ENCODE measurements at regions not wholly inside any gene's neighbourhood (a gene's known extent, or its start where the extent isn't known, plus 50 kb on each side); places are given as distances from the start of the nearest gene placed in this dataset.

DNA sequence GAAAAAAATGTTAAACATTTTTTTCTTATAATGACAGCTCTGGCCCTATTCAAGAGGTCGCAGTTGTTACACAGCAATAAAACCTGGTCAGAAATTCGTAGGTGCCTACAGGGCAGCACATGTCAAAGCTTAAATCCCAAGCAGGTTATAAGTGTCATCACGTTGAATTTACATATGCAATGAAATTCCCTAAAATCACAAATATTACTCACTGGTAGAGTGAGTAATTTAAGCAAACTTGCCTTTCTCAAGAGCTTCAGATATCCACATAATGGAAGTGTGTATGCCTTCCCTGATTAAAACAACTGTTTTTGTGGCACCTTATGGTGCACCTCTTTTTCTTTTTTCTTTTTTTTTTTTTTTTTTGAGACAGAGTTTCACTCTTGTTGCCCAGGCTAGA is 90.7 kb upstream of the FNDC3B start:
- ChIA-PET POLR2A (ENCODE audit: low non-redundant PET) (no interaction called here), CTCF (no interaction called here)
- H3K27ac ChIP-seq: no peak overlapping the region
- TF ChIP-seq, protein P1, sequence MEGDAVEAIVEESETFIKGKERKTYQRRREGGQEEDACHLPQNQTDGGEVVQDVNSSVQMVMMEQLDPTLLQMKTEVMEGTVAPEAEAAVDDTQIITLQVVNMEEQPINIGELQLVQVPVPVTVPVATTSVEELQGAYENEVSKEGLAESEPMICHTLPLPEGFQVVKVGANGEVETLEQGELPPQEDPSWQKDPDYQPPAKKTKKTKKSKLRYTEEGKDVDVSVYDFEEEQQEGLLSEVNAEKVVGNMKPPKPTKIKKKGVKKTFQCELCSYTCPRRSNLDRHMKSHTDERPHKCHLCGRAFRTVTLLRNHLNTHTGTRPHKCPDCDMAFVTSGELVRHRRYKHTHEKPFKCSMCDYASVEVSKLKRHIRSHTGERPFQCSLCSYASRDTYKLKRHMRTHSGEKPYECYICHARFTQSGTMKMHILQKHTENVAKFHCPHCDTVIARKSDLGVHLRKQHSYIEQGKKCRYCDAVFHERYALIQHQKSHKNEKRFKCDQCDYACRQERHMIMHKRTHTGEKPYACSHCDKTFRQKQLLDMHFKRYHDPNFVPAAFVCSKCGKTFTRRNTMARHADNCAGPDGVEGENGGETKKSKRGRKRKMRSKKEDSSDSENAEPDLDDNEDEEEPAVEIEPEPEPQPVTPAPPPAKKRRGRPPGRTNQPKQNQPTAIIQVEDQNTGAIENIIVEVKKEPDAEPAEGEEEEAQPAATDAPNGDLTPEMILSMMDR (conservative IDR thresholded peaks at IDR 0.05; ENCODE audit: low read depth): no peak
- DNase-seq (ENCODE audit: low spot score): no peak

DNA sequence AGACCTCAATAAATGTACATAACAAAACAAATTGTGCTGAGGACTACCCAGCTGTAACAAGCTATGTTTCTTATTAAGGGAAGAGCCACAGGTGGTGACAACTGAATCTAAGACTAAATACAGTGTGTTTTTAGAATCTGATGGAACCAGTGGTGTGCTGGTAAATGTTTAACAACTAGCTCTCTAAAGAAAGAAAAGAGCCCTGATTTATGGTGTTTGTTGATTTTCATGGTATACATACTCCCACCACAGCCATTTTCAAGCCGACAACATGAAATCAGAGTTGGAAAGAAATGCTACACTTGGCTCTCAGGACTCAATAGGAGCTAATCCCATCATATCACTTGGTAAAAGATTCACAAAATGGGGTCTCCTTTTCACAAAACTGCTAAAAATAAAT is 89.8 kb upstream of the FNDC3B start:
- DNase-seq (ENCODE audit: low spot score): no peak
- ChIA-PET CTCF (no interaction called here), POLR2A (ENCODE audit: low non-redundant PET) (no interaction called here)
- TF ChIP-seq, protein P1 (conservative IDR thresholded peaks at IDR 0.05; ENCODE audit: low read depth): no peak
- H3K27ac ChIP-seq: no peak overlapping the region

DNA sequence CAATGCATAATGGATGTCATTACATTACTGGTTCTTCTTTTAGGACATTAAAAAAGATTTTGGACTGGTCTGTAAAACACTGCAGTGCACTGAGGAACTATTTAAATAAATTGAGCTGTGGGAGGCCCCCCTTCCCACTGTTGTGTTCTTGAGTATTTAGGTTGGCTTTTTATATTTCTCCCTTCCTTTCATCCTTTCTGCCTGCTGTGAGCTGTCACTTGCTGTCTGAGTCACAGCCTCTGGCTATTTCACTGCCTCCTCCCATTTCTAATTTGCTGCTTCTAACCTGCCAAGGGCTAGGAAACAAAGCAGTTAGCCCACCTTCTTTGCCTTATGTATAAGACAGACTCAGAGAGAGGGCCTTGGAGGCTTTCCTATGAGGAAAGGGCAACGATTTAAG is 89.0 kb upstream of the FNDC3B start:
- POLR2A ChIA-PET (ENCODE audit: low non-redundant PET): no interaction called here
- DNase-seq (ENCODE audit: low spot score): peak; percentile 43

DNA sequence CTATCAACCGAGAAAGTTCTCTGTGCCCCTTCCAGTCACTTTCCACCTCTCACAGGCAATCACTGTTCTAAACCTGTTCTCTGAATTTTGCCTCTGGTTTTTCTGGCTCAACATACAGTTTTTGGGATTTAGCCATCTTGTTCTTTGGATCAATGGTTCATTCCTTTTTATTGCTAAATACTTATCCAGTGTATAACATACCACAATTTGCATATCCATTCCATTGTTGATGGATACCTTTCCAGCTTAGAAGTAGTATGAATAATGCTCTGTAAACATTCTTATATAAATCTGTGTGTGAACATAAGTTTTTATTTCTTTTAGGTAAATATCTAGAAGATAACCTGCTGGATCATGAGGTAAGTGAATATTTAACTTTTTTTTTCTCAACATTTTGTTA is 87.8 kb upstream of the FNDC3B start:
- POLR2A ChIA-PET (ENCODE audit: low non-redundant PET): no interaction called here
- CTCF ChIA-PET: no interaction called here
- DNase-seq (ENCODE audit: low spot score): no peak
- TF ChIP-seq, protein P1 (conservative IDR thresholded peaks at IDR 0.05; ENCODE audit: low read depth): no peak
- H3K27ac ChIP-seq: no peak overlapping the region

More for the DNA sequence above, 89.0 kb upstream of the FNDC3B start:
- no peak overlapping the region for H3K27ac ChIP-seq
- TF ChIP-seq, protein P1 (conservative IDR thresholded peaks at IDR 0.05; ENCODE audit: low read depth): no peak
- CTCF ChIA-PET: no interaction called here

DNA sequence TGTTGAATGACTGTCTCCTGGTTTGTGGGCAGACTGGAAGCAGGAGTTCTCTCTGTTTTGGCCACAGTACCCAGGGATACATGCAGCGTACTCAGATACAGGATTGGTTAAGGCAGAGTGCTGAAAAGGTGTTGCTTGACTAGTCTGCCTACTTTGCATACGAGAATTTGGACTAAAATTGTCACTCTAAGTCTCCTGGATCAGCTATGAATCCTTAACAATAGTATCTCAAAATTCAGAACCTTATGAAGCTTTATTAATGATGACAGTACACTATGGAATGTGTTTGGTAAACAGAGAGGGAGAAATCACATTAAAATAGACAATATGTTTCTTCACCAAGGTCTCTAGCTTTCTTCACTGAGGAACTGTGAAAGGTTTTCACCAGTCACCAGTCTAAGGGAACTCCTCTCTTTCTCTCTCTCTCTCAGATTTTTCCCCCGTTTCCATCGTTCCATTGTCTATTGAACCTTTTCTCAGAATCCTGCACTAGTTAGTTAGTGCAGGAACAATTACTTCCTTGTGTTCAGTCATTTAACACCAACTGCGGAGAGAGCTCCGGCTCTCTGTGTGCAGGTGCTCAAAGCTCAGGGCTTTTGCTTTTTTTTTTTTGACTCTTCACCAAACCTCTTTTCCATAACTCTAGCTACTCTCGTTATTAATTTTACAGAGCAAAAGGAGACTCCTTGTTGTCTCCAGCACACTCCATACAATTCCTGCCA is 85.9 kb upstream of the FNDC3B start:
- DNase-seq (ENCODE audit: low spot score): no peak
- ChIA-PET POLR2A (ENCODE audit: low non-redundant PET) (no interaction called here), CTCF (interaction anchor here (0.7 kb wide), 1 partner anchor 202 kb away, joined by 3 read pairs; no protein-coding TSS in a partner anchor)
- TF ChIP-seq, protein P1 (conservative IDR thresholded peaks at IDR 0.05; ENCODE audit: low read depth): no peak
- H3K27ac ChIP-seq: no peak overlapping the region

DNA sequence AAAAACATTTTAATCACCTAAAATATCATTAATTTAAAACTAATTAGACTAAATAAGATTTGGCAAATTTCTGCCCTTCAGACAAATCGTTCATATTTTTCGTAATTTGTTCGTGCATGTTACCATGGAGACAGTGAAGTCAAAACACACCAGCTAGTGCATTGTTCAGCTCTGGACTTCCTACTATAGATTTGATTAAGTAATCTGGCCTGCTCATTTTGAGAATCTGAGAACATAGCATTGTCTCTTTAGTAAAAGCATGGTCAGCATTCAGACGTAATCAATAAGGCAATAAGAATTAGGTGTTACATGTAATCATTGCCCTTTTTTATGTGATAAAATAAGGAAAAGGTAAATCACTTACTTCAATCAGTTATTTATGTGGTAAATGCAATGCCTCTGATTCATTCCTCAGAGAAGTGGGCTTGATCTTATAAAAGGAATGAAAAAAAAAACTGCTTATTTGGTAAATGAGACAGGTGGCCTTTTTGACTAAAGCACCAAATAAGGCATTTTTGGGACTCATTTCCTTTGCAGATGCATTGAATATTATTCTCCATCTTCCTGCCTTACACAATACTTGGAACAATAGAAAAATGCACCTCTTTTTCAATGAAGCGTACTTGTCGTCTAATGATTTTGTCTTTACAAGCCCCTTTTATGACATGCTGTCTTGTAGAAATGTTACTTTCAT is 84.5 kb upstream of the FNDC3B start:
- DNase-seq (ENCODE audit: low spot score): no peak
- H3K27ac ChIP-seq: no peak overlapping the region
- ChIA-PET CTCF (interaction anchor here (0.6 kb wide), 2 partner anchors 311 to 712 kb away, joined by 3 to 4 read pairs; no protein-coding TSS in a partner anchor), POLR2A (ENCODE audit: low non-redundant PET) (no interaction called here)
- TF ChIP-seq, protein P1 (conservative IDR thresholded peaks at IDR 0.05; ENCODE audit: low read depth): no peak
